ENCODE measurements at regions not wholly inside any gene's neighbourhood (a gene's known extent, or its start where the extent isn't known, plus 50 kb on each side); places are given as distances from the start of the nearest gene placed in this dataset.
"Not testable (repeated sequence)": the region's sequence is repeated elsewhere in the genome, so short reads cannot be mapped to it uniquely, and the experiment has no call there.

GRCh38 chr7:128594061-128594460, 78.0 kb upstream of the GARIN1A start:
- Mint-ChIP-seq H3K36me3 (ENCODE audit: insufficient read depth in 1 of 3, low read depth in 3 of 3) (peaks cover 7 to 39% (median 34%) of the 10 kb centered on the region in 3 experiments; a peak in 6 of 7 replicates), H3K27ac (peak overlapping the region in 2 of 3 experiments; percentile 1 to 53; a peak in 1 of 7 replicates), H3K4me1 (peaks cover 13 to 15% of the 10 kb centered on the region in 2 experiments)
- not testable (repeated sequence) for H3K27me3 ChIP-seq (ENCODE audit: insufficient read depth, low read length); H4K20me1 ChIP-seq (ENCODE audit: control insufficient read depth, insufficient read depth, insufficient read length); H3K4me1 ChIP-seq (ENCODE audit: insufficient read depth, low read length); H4K5ac ChIP-seq (ENCODE audit: insufficient read length, low read depth, low read length); H3K14ac ChIP-seq (ENCODE audit: insufficient read depth, low read length); H3K27me3 Mint-ChIP-seq (ENCODE audit: low read depth); H3T11ph ChIP-seq (ENCODE audit: low read length); H3K27ac ChIP-seq (ENCODE audit: insufficient read length, low read depth, low read length); H2BK120ac ChIP-seq (ENCODE audit: low read depth, low read length, poor library complexity, severe bottlenecking); H4K8ac ChIP-seq (replicated peaks; ENCODE audit: insufficient read length, low read depth, low read length); H3K4me3 Mint-ChIP-seq; H3K23me2 ChIP-seq (ENCODE audit: insufficient read length, low read depth, low read length, poor library complexity, severe bottlenecking); H3K23ac ChIP-seq (ENCODE audit: insufficient read length, low read depth, low read length); H3K4me2 ChIP-seq (ENCODE audit: insufficient read depth, insufficient read length, low read length); H3K18ac ChIP-seq (ENCODE audit: insufficient read length, low read depth, low read length); H2BK15ac ChIP-seq (ENCODE audit: low read depth, low read length); H2AK5ac ChIP-seq (ENCODE audit: insufficient read length, low read length); DNase-seq; H3K79me2 ChIP-seq (ENCODE audit: insufficient read depth, low read length); H2BK20ac ChIP-seq (ENCODE audit: low read depth, low read length, poor library complexity, severe bottlenecking); H2AFZ ChIP-seq (ENCODE audit: low read length); H4K91ac ChIP-seq (ENCODE audit: insufficient read length, low read depth, low read length); H3K56ac ChIP-seq (ENCODE audit: insufficient read length, low read depth, low read length); H2BK5ac ChIP-seq (ENCODE audit: insufficient read length, low read length); H3K4ac ChIP-seq (ENCODE audit: low read depth, low read length); H3K9me3 ChIP-seq (ENCODE audit: control insufficient read depth, low read depth, low read length); H3K9me3 Mint-ChIP-seq; H3K79me1 ChIP-seq (ENCODE audit: insufficient read depth, low read depth, low read length, poor library complexity, severe bottlenecking); H3K9ac ChIP-seq (ENCODE audit: extremely low read depth, insufficient read length, low read length); H2BK12ac ChIP-seq (ENCODE audit: insufficient read length, low read depth, low read length)
- no CpG with 5 or more reads among the region's 6 CpGs for WGBS (ENCODE audit: extremely low coverage, insufficient read length, low lambda C conversion rate)

- Mint-ChIP-seq H3K4me1 (peaks cover 19 to 22% of the 10 kb centered on the region in 2 experiments), H3K27ac (peak overlapping the region in 2 of 3 experiments; percentile 1 to 9; a peak in 3 of 7 replicates), H3K36me3 (ENCODE audit: insufficient read depth in 1 of 3, low read depth in 3 of 3) (peaks cover 7 to 37% (median 36%) of the 10 kb centered on the region in 3 experiments; a peak in 6 of 7 replicates)
- not testable (repeated sequence) for H4K8ac ChIP-seq (replicated peaks; ENCODE audit: insufficient read length, low read depth, low read length); H2AFZ ChIP-seq (ENCODE audit: low read length); H3K23ac ChIP-seq (ENCODE audit: insufficient read length, low read depth, low read length); H3K23me2 ChIP-seq (ENCODE audit: insufficient read length, low read depth, low read length, poor library complexity, severe bottlenecking); H3K79me1 ChIP-seq (ENCODE audit: insufficient read depth, low read depth, low read length, poor library complexity, severe bottlenecking); H4K5ac ChIP-seq (ENCODE audit: insufficient read length, low read depth, low read length); H3T11ph ChIP-seq (ENCODE audit: low read length); H2BK5ac ChIP-seq (ENCODE audit: insufficient read length, low read length); H2BK15ac ChIP-seq (ENCODE audit: low read depth, low read length); H3K4ac ChIP-seq (ENCODE audit: low read depth, low read length); H3K4me2 ChIP-seq (ENCODE audit: insufficient read depth, insufficient read length, low read length); H3K4me3 Mint-ChIP-seq; H4K91ac ChIP-seq (ENCODE audit: insufficient read length, low read depth, low read length); H3K27ac ChIP-seq (ENCODE audit: insufficient read length, low read depth, low read length); H4K20me1 ChIP-seq (ENCODE audit: control insufficient read depth, insufficient read depth, insufficient read length); H3K27me3 ChIP-seq (ENCODE audit: insufficient read depth, low read length); H3K56ac ChIP-seq (ENCODE audit: insufficient read length, low read depth, low read length); H3K14ac ChIP-seq (ENCODE audit: insufficient read depth, low read length); H3K18ac ChIP-seq (ENCODE audit: insufficient read length, low read depth, low read length); H3K9me3 Mint-ChIP-seq; H3K4me1 ChIP-seq (ENCODE audit: insufficient read depth, low read length); DNase-seq; H3K9me3 ChIP-seq (ENCODE audit: control insufficient read depth, low read depth, low read length); H2AK5ac ChIP-seq (ENCODE audit: insufficient read length, low read length); H3K27me3 Mint-ChIP-seq (ENCODE audit: low read depth); H2BK120ac ChIP-seq (ENCODE audit: low read depth, low read length, poor library complexity, severe bottlenecking); H3K9ac ChIP-seq (ENCODE audit: extremely low read depth, insufficient read length, low read length); H3K79me2 ChIP-seq (ENCODE audit: insufficient read depth, low read length); H2BK12ac ChIP-seq (ENCODE audit: insufficient read length, low read depth, low read length); H2BK20ac ChIP-seq (ENCODE audit: low read depth, low read length, poor library complexity, severe bottlenecking)
- no CpG with 5 or more reads among the region's 8 CpGs for WGBS (ENCODE audit: extremely low coverage, insufficient read length, low lambda C conversion rate)
Measured at GRCh38 chr7:128596336-128597128, 75.6 kb upstream of the GARIN1A start.
